SK-N-SH (cell line): ENCODE measurements at regions not wholly inside any gene's neighbourhood (a gene's known extent, or its start where the extent isn't known, plus 50 kb on each side); places are given as distances from the start of the nearest gene placed in this dataset.
A peak's percentile ranks its signal among the peaks of the same experiment; 100 is the strongest.

ENCODE experiments used
- CTCF ChIA-PET: fragments of 300-600, 350-600 bp; formaldehyde crosslinking; extraction: SDS; loops from one replicate; lab custom pipeline; 2021; lab: Yijun Ruan, JAX
- POLR2A ChIA-PET: fragments of 350-600 bp; sonication (Branson Sonifier 250); formaldehyde crosslinking; extraction: SDS; loops from one replicate; lab custom pipeline; 2020; ENCODE audit warnings: antibody characterized with exemption, inconsistent platforms; lab: Yijun Ruan, JAX
- DNase-seq: peaks from one replicate; pipeline ENCODE4 v3.0.0; 2012
- H2AFZ ChIP-seq: fragments of 200-600 bp; sonication (generic); 2 replicates; pipeline ENCODE4 v1.8.1; 2016; ENCODE audit warnings: antibody characterized with exemption, mild to moderate bottlenecking, low read depth
- H3F3A ChIP-seq: fragments of 200-600 bp; sonication (generic); replicated peaks from 2 replicates; pipeline ENCODE3; 2016; ENCODE audit warnings: antibody characterized with exemption, mild to moderate bottlenecking; ENCODE audit not compliant: insufficient read depth
- H3K27ac ChIP-seq, 2 experiments: fragments of 200-500 bp in 1 of 2; fragments of 200-600 bp in 1 of 2; sonication (Bioruptor generic) in 1 of 2; sonication (generic), shearing (Covaris generic) in 1 of 2; 2 replicates each; pipeline versions ENCODE4 v1.5.1 to v1.6.1; 2014 to 2016; ENCODE audit warnings: low read depth in 2 of 2, inconsistent platforms in 1 of 2, low read length in 1 of 2, mild to moderate bottlenecking in 1 of 2, mixed read lengths in 1 of 2
- H3K27me3 ChIP-seq: fragments of 200-600 bp; sonication (generic), shearing (Covaris generic); 2 replicates; pipeline ENCODE4 v1.6.1; 2016; ENCODE audit warnings: mixed run types; ENCODE audit not compliant: insufficient read depth
- H3K36me3 ChIP-seq, 2 experiments: fragments of 200-500 bp in 1 of 2; fragments of 200-600 bp in 1 of 2; sonication (Bioruptor generic) in 1 of 2; sonication (generic) in 1 of 2; replicated peaks in 1 of 2; 2 replicates each; pipeline versions ENCODE3 to v1.5.1; 2014 to 2016; ENCODE audit warnings: low read length in 1 of 2, mild to moderate bottlenecking in 1 of 2; ENCODE audit not compliant: insufficient read depth in 2 of 2, control insufficient read depth in 1 of 2
- H3K4me1 ChIP-seq, 2 experiments: fragments of 200-500 bp in 1 of 2; fragments of 200-600 bp in 1 of 2; sonication (Bioruptor generic) in 1 of 2; sonication (generic), shearing (Covaris generic) in 1 of 2; 2 replicates each; pipeline versions ENCODE4 v1.5.1 to v1.6.1; 2014 to 2016; ENCODE audit warnings: low read depth in 1 of 2, low read length in 1 of 2, mixed run types in 1 of 2; ENCODE audit not compliant: insufficient read depth in 2 of 2, control insufficient read depth in 1 of 2
- H3K4me2 ChIP-seq: fragments of 200-600 bp; sonication (generic), shearing (Covaris generic); 2 replicates; pipeline ENCODE4 v1.6.1; 2017; ENCODE audit warnings: mixed run types
- H3K4me3 ChIP-seq, 2 experiments: fragments of 200-500 bp in 1 of 2; fragments of 200-600 bp in 1 of 2; sonication (Bioruptor generic) in 1 of 2; sonication (generic), shearing (Covaris generic) in 1 of 2; 2 replicates each; pipeline versions ENCODE4 v1.5.1 to v1.8.1; 2014 to 2016; ENCODE audit warnings: low read depth in 2 of 2, inconsistent platforms in 1 of 2, low read length in 1 of 2, mild to moderate bottlenecking in 1 of 2, mixed read lengths in 1 of 2, moderate library complexity in 1 of 2
- H3K79me2 ChIP-seq: fragments of 200-600 bp; sonication (generic); 2 replicates; pipeline ENCODE4 v1.8.1; 2017; ENCODE audit warnings: mild to moderate bottlenecking; ENCODE audit not compliant: insufficient read depth
- H3K9ac ChIP-seq: fragments of 200-600 bp; sonication (generic); 2 replicates; pipeline ENCODE4 v1.6.1; 2017; ENCODE audit warnings: mixed run types
- H3K9me2 ChIP-seq: fragments of 200-600 bp; sonication (generic); 2 replicates; pipeline ENCODE4 v1.6.1; 2017; ENCODE audit warnings: mixed run types
- H3K9me3 ChIP-seq: fragments of 200-600 bp; sonication (generic); 2 replicates; pipeline ENCODE4 v1.6.1; 2017; ENCODE audit warnings: mixed run types, mild to moderate bottlenecking, moderate library complexity
- H4K20me1 ChIP-seq: fragments of 200-600 bp; sonication (generic); 2 replicates; pipeline ENCODE4 v1.6.1; 2017; ENCODE audit warnings: mild to moderate bottlenecking, mixed run types; ENCODE audit not compliant: insufficient read depth
- CHD2 ChIP-seq: fragments of 150-350 bp; IDR thresholded peaks from 2 replicates; pipeline ENCODE4 v1.6.1; 2018; ENCODE audit warnings: low read length; ENCODE audit not compliant: partially characterized antibody
- CTCF ChIP-seq: fragments of 200-600 bp; sonication (generic); IDR thresholded peaks from 2 replicates; pipeline ENCODE4 v1.6.1; 2017; ENCODE audit warnings: antibody characterized with exemption, mild to moderate bottlenecking, moderate library complexity
- ELF1 ChIP-seq: IDR thresholded peaks from 2 replicates; pipeline ENCODE4 v1.4.0; 2012
- EP300 ChIP-seq, 2 experiments: IDR thresholded peaks; 2 replicates each; pipeline versions ENCODE4 v1.4.0 to v1.6.1; 2012; ENCODE audit warnings: borderline replicate concordance in 1 of 2, low read depth in 1 of 2, low read length in 1 of 2
- EZH2phosphoT487 ChIP-seq: fragments of 200-600 bp; sonication (generic); IDR thresholded peaks from 2 replicates; pipeline ENCODE4 v1.6.1; 2017; ENCODE audit warnings: low read depth, mixed run types, mild to moderate bottlenecking, antibody characterized with exemption, moderate library complexity, borderline replicate concordance
- FOSL2 ChIP-seq: IDR thresholded peaks from 2 replicates; pipeline ENCODE4 v1.4.0; 2012; ENCODE audit warnings: low read depth, mild to moderate bottlenecking, moderate library complexity, borderline replicate concordance
- GABPA ChIP-seq: IDR thresholded peaks from 2 replicates; pipeline ENCODE4 v1.4.0; 2012; ENCODE audit warnings: low read depth, mild to moderate bottlenecking
- GATA2 ChIP-seq: sonication (generic); formaldehyde crosslinking; IDR thresholded peaks from 2 replicates; pipeline ENCODE4 v1.5.0; 2020; ENCODE audit warnings: mild to moderate bottlenecking, missing genetic modification reagents
- IRF3 ChIP-seq: fragments of 150-350 bp; IDR thresholded peaks from 2 replicates; pipeline ENCODE4 v1.6.1; 2016; ENCODE audit warnings: mild to moderate bottlenecking, low read depth, low read length
- MAX ChIP-seq: IDR thresholded peaks from 2 replicates; pipeline ENCODE4 v1.4.0; 2012; ENCODE audit warnings: low read depth
- MEF2A ChIP-seq: IDR thresholded peaks from 2 replicates; pipeline ENCODE4 v1.4.0; 2012; ENCODE audit warnings: low read depth, borderline replicate concordance
- PBX3 ChIP-seq: IDR thresholded peaks from 2 replicates; pipeline ENCODE4; 2012
- POLR2AphosphoS5 ChIP-seq: IDR thresholded peaks from 2 replicates; pipeline ENCODE4 v1.6.1; 2012; ENCODE audit warnings: low read depth, low read length
- RCOR1 ChIP-seq: fragments of 150-350 bp; IDR thresholded peaks from 2 replicates; pipeline ENCODE4 v1.6.1; 2017; ENCODE audit warnings: antibody characterized with exemption, low read length
- REST ChIP-seq: IDR thresholded peaks from 2 replicates; pipeline ENCODE4 v1.6.1; 2012; ENCODE audit warnings: mild to moderate bottlenecking, low read depth, low read length, moderate library complexity
- RFX5 ChIP-seq: IDR thresholded peaks from 2 replicates; pipeline ENCODE4 v1.6.1; 2012; ENCODE audit warnings: mild to moderate bottlenecking, improper control_type of control experiment, low read length
- SMC3 ChIP-seq: IDR thresholded peaks from 2 replicates; pipeline ENCODE4 v1.6.1; 2012; ENCODE audit warnings: low read depth, low read length, improper control_type of control experiment
- TAF1 ChIP-seq: IDR thresholded peaks from 2 replicates; pipeline ENCODE4 v1.6.1; 2012; ENCODE audit warnings: low read depth, mild to moderate bottlenecking, low read length, moderate library complexity, borderline replicate concordance
- TEAD4 ChIP-seq: IDR thresholded peaks from 2 replicates; pipeline ENCODE4 v1.4.0; 2012; ENCODE audit warnings: mild to moderate bottlenecking, borderline replicate concordance; ENCODE audit not compliant: insufficient read depth
- USF1 ChIP-seq: IDR thresholded peaks from 2 replicates; pipeline ENCODE4 v1.4.0; 2012; ENCODE audit warnings: low read depth, borderline replicate concordance
- USF2 ChIP-seq: fragments of 150-350 bp; IDR thresholded peaks from 2 replicates; pipeline ENCODE4 v1.6.1; 2017; ENCODE audit warnings: antibody characterized with exemption, low read length, low read depth, borderline replicate concordance
- YY1 ChIP-seq: IDR thresholded peaks from 2 replicates; pipeline ENCODE4 v1.4.0; 2012; ENCODE audit warnings: low read depth, mild to moderate bottlenecking
- WGBS: methylation state at CpG from one replicate; pipeline ENCODE4 v1.1.6; 2017; ENCODE audit warnings: low lambda C conversion rate; 5-methylcytosine and 5-hydroxymethylcytosine counted together

- Histone ChIP-seq H3K36me3 (no peaks in the 10 kb centered on the region), H3K27ac (peak overlapping the region in 1 of 2 experiments; percentile 58; a peak in 3 of 4 replicates), H3K9ac (no peak overlapping the region), H3F3A (peaks cover 10% of the 10 kb centered on the region), H3K9me2 (no peaks in the 10 kb centered on the region), H3K4me2 (peak overlapping the region; percentile 4; the same call in 1 of the 2 replicates), H3K9me3 (no peaks in the 10 kb centered on the region), H3K79me2 (no peaks in the 10 kb centered on the region), H2AFZ (no peak overlapping the region), H4K20me1 (no peaks in the 10 kb centered on the region), H3K4me1 (peaks cover 12 to 37% of the 10 kb centered on the region in 2 experiments; a peak in 2 of 4 replicates), H3K27me3 (no peaks in the 10 kb centered on the region), H3K4me3 (no peak overlapping the region)
- ChIA-PET POLR2A (no interaction called here), CTCF (interaction anchor here (1.1 to 1.5 kb wide), 3 partner anchors 12 to 41 kb away, joined by 3 to 6 read pairs (median 3); no protein-coding TSS in a partner anchor)
- 58% methylated on average over 8 of the region's 8 CpGs for WGBS
- no peak for DNase-seq
- TF ChIP-seq ELF1 (peak; percentile 67), MAX (peak; percentile 89), REST (peak; percentile 36; the same call in 1 of the 2 replicates), EP300 (IDR thresholded peaks at IDR 0.05; ENCODE audit: borderline replicate concordance in 1 of 2, low read depth in 1 of 2, low read length in 1 of 2) (peak in 1 of 2 experiments; percentile 92; a peak in 2 of 4 replicates), FOSL2 (peak; percentile 98), GABPA (peak; percentile 38; the same call in 1 of the 2 replicates), RFX5 (no peak), RCOR1 (no peak), IRF3 (no peak), USF2 (no peak), MEF2A (peak; percentile 73; the same call in 1 of the 2 replicates), TAF1 (0 out of 2 replicates have a peak, but pooled peaks have one; percentile 11), YY1 (no peak), TEAD4 (peak; percentile 97), CHD2 (no peak), CTCF (no peak), GATA2 (CRISPR knock-in tag) (no peak), SMC3 (no peak), POLR2AphosphoS5 (peak; percentile 64; the same call in 1 of the 2 replicates), USF1 (no peak), PBX3 (peak; percentile 87), EZH2phosphoT487 (no peak)
Measured at GRCh38 chr2:8148260-8149006, 533.4 kb upstream of the ID2 start.
